ENCODE measurements at regions not wholly inside any gene's neighbourhood (a gene's known extent, or its start where the extent isn't known, plus 50 kb on each side); places are given as distances from the start of the nearest gene placed in this dataset.
A peak's percentile ranks its signal among the peaks of the same experiment; 100 is the strongest.

DNA sequence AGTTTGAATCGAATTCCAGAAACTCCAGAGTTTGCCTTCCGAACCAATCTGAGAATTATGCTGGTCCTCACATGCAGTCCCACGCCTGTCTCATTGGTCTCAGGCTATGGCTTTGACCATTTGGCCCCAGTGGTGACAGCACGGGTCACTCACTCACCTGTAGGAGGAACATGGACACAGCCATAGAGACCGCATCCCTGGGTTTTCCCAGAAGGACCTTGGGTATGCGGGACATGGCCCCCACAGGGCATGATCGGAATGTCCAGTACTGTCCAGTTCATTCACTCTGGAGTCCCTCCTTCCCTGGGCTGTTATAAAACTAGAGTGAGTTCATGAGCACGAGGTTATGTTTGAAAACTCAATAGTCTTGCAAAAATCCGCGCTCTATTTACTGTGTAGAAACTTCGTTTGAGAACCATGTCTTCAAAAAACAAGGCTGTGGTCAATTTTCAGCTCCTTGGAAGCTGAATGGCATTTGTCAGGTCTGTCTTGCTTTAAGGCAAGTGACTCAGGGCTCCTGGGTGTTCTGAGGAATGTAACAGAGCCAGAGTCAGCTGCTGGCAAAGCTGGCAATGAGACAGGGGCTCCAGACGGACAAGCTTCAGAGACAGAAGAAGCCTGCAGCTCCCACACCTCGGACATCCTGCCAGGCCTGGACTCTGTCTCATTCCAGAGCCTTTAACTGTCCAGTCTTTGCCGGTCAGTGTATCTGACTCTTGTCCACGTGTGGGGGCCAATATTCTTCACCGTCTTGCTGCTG, 86.7 kb upstream of the TMEM18 start:
- H3K27ac Mint-ChIP-seq: no peak overlapping the region
- H3K4me3 Mint-ChIP-seq: no peak overlapping the region
- no peak for DNase-seq
- H3K9me3 Mint-ChIP-seq: peaks cover 6% of the 10 kb centered on the region
- H3K4me1 Mint-ChIP-seq: peaks cover 42% of the 10 kb centered on the region
- no peaks in the 10 kb centered on the region for H3K27me3 Mint-ChIP-seq (ENCODE audit: low read depth, poor library complexity)
- TF ChIP-seq, protein P1, sequence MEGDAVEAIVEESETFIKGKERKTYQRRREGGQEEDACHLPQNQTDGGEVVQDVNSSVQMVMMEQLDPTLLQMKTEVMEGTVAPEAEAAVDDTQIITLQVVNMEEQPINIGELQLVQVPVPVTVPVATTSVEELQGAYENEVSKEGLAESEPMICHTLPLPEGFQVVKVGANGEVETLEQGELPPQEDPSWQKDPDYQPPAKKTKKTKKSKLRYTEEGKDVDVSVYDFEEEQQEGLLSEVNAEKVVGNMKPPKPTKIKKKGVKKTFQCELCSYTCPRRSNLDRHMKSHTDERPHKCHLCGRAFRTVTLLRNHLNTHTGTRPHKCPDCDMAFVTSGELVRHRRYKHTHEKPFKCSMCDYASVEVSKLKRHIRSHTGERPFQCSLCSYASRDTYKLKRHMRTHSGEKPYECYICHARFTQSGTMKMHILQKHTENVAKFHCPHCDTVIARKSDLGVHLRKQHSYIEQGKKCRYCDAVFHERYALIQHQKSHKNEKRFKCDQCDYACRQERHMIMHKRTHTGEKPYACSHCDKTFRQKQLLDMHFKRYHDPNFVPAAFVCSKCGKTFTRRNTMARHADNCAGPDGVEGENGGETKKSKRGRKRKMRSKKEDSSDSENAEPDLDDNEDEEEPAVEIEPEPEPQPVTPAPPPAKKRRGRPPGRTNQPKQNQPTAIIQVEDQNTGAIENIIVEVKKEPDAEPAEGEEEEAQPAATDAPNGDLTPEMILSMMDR (IDR thresholded peaks at IDR 0.05): no peak
- H3K36me3 Mint-ChIP-seq (ENCODE audit: low read depth): no peaks in the 10 kb centered on the region

DNA sequence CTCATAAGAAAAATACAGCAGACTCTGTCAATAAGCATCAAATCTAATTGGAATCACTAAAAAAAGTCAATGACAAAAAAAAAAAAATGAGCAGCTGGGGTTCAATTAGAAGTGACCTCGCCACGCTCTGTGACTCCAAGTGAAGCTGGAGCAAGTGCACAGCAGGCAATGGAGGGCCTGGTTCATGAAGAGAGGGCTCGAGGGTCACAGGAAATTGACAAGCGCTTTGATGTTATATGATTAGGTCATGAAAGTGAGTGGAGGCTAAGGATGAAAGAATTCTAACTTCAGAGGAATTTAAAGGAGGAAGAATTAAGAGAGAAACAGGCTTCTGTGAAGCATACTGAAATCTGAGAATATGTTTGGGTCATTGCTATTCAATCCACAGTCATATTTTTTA, 85.4 kb upstream of the TMEM18 start:
- no peaks in the 10 kb centered on the region for H3K36me3 Mint-ChIP-seq (ENCODE audit: low read depth)
- DNase-seq: peak; percentile 36
- H3K4me3 Mint-ChIP-seq: no peak overlapping the region
- TF ChIP-seq, protein P1 (IDR thresholded peaks at IDR 0.05): no peak
- H3K27me3 Mint-ChIP-seq (ENCODE audit: low read depth, poor library complexity): no peaks in the 10 kb centered on the region
- H3K4me1 Mint-ChIP-seq: peaks cover 42% of the 10 kb centered on the region
- no peak overlapping the region for H3K27ac Mint-ChIP-seq
- no peaks in the 10 kb centered on the region for H3K9me3 Mint-ChIP-seq

DNA sequence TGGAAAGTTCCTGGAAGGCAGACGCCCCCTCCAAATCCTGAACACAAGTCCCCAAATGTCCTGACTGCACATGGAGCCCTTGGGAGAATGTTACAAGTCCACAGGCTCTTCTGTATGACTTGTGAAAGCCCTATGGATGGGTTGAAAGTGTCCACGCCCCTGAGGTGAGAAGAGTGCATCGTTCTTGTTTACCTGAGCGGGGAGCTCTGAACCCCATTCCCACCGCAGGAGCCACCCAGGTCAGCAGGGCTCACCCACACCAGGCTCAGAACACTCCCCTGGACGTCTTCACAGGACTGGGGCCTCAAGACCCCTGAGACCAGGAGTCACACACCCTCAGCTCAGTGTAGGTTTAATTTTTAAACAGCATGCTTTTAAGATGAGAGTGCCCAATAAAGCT, 84.2 kb upstream of the TMEM18 start:
- no peaks in the 10 kb centered on the region for H3K27me3 Mint-ChIP-seq (ENCODE audit: low read depth, poor library complexity)
- TF ChIP-seq, protein P1 (IDR thresholded peaks at IDR 0.05): no peak
- H3K4me1 Mint-ChIP-seq: peaks cover 42% of the 10 kb centered on the region
- peak overlapping the region; percentile 31 for H3K27ac Mint-ChIP-seq
- H3K36me3 Mint-ChIP-seq (ENCODE audit: low read depth): no peaks in the 10 kb centered on the region
- H3K4me3 Mint-ChIP-seq: peak overlapping the region; percentile 41
- H3K9me3 Mint-ChIP-seq: peaks cover 5% of the 10 kb centered on the region
- no peak for DNase-seq

DNA sequence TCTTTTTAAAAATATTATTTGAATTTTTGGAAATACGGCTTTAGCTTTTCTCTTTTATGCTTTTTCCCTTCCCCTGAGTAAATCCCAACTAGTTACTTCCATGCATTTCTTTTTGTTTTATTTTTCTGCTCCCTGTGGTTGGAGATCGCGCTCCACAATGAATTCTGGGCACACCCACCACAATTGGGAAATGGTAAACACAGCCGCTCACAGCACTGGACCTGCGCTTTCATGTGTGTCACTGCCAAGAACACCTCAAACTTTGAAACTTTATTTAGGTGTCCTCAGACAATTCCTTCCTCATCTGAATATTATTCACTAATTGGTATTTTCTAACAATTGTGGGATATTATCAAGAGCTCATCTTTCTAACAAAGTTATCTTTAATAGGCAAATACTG, 82.8 kb upstream of the TMEM18 start:
- H3K9me3 Mint-ChIP-seq: peaks cover 9% of the 10 kb centered on the region
- peak overlapping the region; percentile 23 for H3K27ac Mint-ChIP-seq
- no peaks in the 10 kb centered on the region for H3K27me3 Mint-ChIP-seq (ENCODE audit: low read depth, poor library complexity)
- no peak overlapping the region for H3K4me3 Mint-ChIP-seq
- H3K36me3 Mint-ChIP-seq (ENCODE audit: low read depth): no peaks in the 10 kb centered on the region
- H3K4me1 Mint-ChIP-seq: peaks cover 42% of the 10 kb centered on the region
- TF ChIP-seq, protein P1 (IDR thresholded peaks at IDR 0.05): no peak
- no peak for DNase-seq

DNA sequence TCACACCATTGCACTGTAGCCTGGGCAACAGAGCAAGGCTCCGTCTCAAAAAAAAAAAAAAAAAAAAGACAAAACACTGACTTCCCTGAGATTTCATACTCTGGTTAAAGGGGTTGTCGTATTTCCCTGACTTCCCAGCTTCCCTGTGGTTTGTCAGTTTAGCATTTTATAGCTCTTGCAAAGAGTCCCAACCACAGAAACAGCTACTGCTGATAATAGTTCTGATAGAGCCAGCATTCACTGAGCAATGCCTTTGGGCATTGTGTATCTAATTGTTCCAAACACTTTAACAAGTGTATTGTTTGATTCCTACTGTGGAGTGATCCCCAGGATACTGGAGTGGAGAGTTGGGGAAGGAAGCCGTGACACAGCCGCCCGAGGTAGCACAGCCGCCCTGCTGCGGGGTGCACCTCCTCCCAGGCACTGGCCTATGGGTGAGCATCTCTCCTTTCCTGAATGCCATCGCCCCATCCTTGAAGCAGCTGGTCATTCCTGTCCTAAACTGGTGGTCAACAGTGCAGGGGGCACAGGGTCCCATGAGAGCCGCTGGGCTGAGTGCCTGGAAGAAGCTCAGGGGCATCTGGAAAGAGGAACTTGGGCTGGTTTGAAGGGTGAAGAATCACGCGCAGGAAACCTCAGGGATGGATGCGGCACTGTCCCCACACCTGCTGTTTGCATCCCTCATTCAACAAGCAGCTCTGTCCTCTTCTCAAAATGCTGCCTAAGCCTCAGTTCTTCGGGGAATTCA, 81.0 kb upstream of the TMEM18 start:
- Mint-ChIP-seq H3K27ac (no peak overlapping the region), H3K27me3 (ENCODE audit: low read depth, poor library complexity) (no peaks in the 10 kb centered on the region), H3K4me3 (no peak overlapping the region), H3K4me1 (peaks cover 39% of the 10 kb centered on the region), H3K36me3 (ENCODE audit: low read depth) (no peaks in the 10 kb centered on the region), H3K9me3 (peaks cover 9% of the 10 kb centered on the region)
- TF ChIP-seq, protein P1 (IDR thresholded peaks at IDR 0.05): no peak
- no peak for DNase-seq

Data from nephron progenitor cell (in vitro differentiated cells).